ENCODE measurements at regions not wholly inside any gene's neighbourhood (a gene's known extent, or its start where the extent isn't known, plus 50 kb on each side); places are given as distances from the start of the nearest gene placed in this dataset.

- no peak for TF ChIP-seq EGR1 (IDR thresholded peaks at IDR 0.05; ENCODE audit: low read depth)
- TF ChIP-seq ZBTB33 (IDR thresholded peaks at IDR 0.05; ENCODE audit: extremely low read depth, insufficient replicate concordance, low read length): no peak
- TF ChIP-seq POLR2A (IDR thresholded peaks at IDR 0.05; ENCODE audit: borderline replicate concordance, extremely low read depth, insufficient read depth, insufficient read length): no peak
- no peak for TF ChIP-seq JUND (IDR thresholded peaks at IDR 0.05)
- no peak for TF ChIP-seq CBX3 (IDR thresholded peaks at IDR 0.05; ENCODE audit: low read depth)
- TF ChIP-seq SP1 (IDR thresholded peaks at IDR 0.05; ENCODE audit: low read depth): no peak
Observed at GRCh38 chr13:22934744-22935523, 245.8 kb upstream of the SGCG start (continued).

- Histone ChIP-seq H3K4me2 (ENCODE audit: low read length) (no peak overlapping the region), H3K36me3 (ENCODE audit: control insufficient read depth in 1 of 2, insufficient read depth in 2 of 2, low read length in 2 of 2) (no peaks in the 10 kb centered on the region), H3K9me2 (ENCODE audit: insufficient read depth) (no peaks in the 10 kb centered on the region), H3K9ac (ENCODE audit: low read length) (no peak overlapping the region), H3K27ac (ENCODE audit: low read depth, low read length) (no peak overlapping the region), H3K4me3 (replicated peaks in 1 of 2; ENCODE audit: low read depth in 1 of 2, low read length in 2 of 2) (no peak overlapping the region), H3K4me1 (ENCODE audit: control insufficient read depth in 1 of 2, insufficient read depth in 2 of 2, low read length in 2 of 2) (no peaks in the 10 kb centered on the region), H2AFZ (ENCODE audit: low read depth, low read length, poor library complexity, severe bottlenecking) (no peak overlapping the region), H4K20me1 (ENCODE audit: insufficient read depth) (no peaks in the 10 kb centered on the region), H3K27me3 (ENCODE audit: insufficient read depth, low read length) (no peaks in the 10 kb centered on the region), H3K9me3 (ENCODE audit: control insufficient read depth in 1 of 2, insufficient read depth in 1 of 2, low read depth in 1 of 2, low read length in 2 of 2) (no peaks in the 10 kb centered on the region), H3K79me2 (ENCODE audit: insufficient read depth, low read length) (no peaks in the 10 kb centered on the region)
- ChIA-PET CTCF (no interaction called here), POLR2A (no interaction called here), RAD21 (ENCODE audit: low non-redundant PET in 1 of 2, low total read pairs in 2 of 2, uncharacterized antibody in 2 of 2, unreplicated experiment in 2 of 2) (no interaction called here)
- BruUV-seq (replicated peaks): no TSS peak
- no peak for TF ChIP-seq RAD21 (IDR thresholded peaks at IDR 0.05; ENCODE audit: low read depth)
- no peak for TF ChIP-seq MAX (IDR thresholded peaks at IDR 0.05)
- no peak for TF ChIP-seq YY1 (IDR thresholded peaks at IDR 0.05; ENCODE audit: extremely low read depth, insufficient replicate concordance, low read depth, low read length)
- intact Hi-C loops (cut with micrococcal nuclease): no loop called here
- ATAC-seq: no peak
- no peak for DNase-seq (ENCODE audit: low read depth, low spot score)
Observed at GRCh38 chr13:22936228-22936627, 244.6 kb upstream of the SGCG start.

Data from HCT116 (cell line).